Skeletal muscle tissue (tissue), 3 donors: ENCODE measurements at regions not wholly inside any gene's neighbourhood (a gene's known extent, or its start where the extent isn't known, plus 50 kb on each side); places are given as distances from the start of the nearest gene placed in this dataset.

Experiments
- H3K27ac ChIP-seq: one replicate; pipeline ENCODE4 v1.7.0; 2013; ENCODE audit warnings: mild to moderate bottlenecking, low read depth, low read length, inconsistent platforms
- H3K27me3 ChIP-seq, 3 donors: one replicate each; pipeline ENCODE4 v1.7.0; 2013; ENCODE audit warnings: low read length in 3 of 3; ENCODE audit not compliant: control insufficient read depth in 3 of 3, insufficient read depth in 3 of 3
- H3K36me3 ChIP-seq, 3 donors: one replicate each; pipeline ENCODE4 v1.7.0; 2013; ENCODE audit warnings: low read length in 3 of 3; ENCODE audit not compliant: control insufficient read depth in 3 of 3, insufficient read depth in 3 of 3
- H3K4me1 ChIP-seq, 3 donors: one replicate each; pipeline ENCODE4 v1.7.0; 2013; ENCODE audit warnings: low read length in 3 of 3, mild to moderate bottlenecking in 3 of 3; ENCODE audit not compliant: control insufficient read depth in 3 of 3, insufficient read depth in 3 of 3
- H3K4me3 ChIP-seq, 3 donors: one replicate each; pipeline ENCODE4 v1.7.0; 2013; ENCODE audit warnings: low read length in 3 of 3
- H3K9ac ChIP-seq, 3 donors: one replicate each; pipeline ENCODE4 v1.7.0; 2013; ENCODE audit warnings: low read length in 3 of 3, mild to moderate bottlenecking in 3 of 3, moderate library complexity in 2 of 3, low read depth in 1 of 3
- H3K9me3 ChIP-seq, 3 donors: one replicate each; pipeline ENCODE4 v1.7.0; 2013; ENCODE audit warnings: low read length in 3 of 3; ENCODE audit not compliant: control insufficient read depth in 3 of 3
- donor health status: Osteomylitis.

- Histone ChIP-seq H3K4me1 (no peaks in the 10 kb centered on the region), H3K27me3 (no peaks in the 10 kb centered on the region), H3K4me3 (no peak overlapping the region), H3K27ac (no peak overlapping the region), H3K36me3 (no peaks in the 10 kb centered on the region), H3K9me3 (no peaks in the 10 kb centered on the region), H3K9ac (no peak overlapping the region)
Observed at GRCh38 chr4:32337403-32337802, 1617.2 kb downstream of the PCDH7 start.

GRCh38 chr4:32340591-32340990 is 1620.4 kb downstream of the PCDH7 start:
- Histone ChIP-seq H3K27me3 (no peaks in the 10 kb centered on the region), H3K4me3 (no peak overlapping the region)

GRCh38 chr4:32341342-32341741 is 1621.2 kb downstream of the PCDH7 start:
- Histone ChIP-seq H3K36me3 (no peaks in the 10 kb centered on the region), H3K27ac (no peak overlapping the region), H3K9me3 (no peaks in the 10 kb centered on the region), H3K27me3 (no peaks in the 10 kb centered on the region), H3K4me3 (no peak overlapping the region), H3K4me1 (no peaks in the 10 kb centered on the region), H3K9ac (no peak overlapping the region)

More at GRCh38 chr4:32340591-32340990, 1620.4 kb downstream of the PCDH7 start:
- H3K36me3 ChIP-seq, result no peaks in the 10 kb centered on the region
- H3K9me3 ChIP-seq, result no peaks in the 10 kb centered on the region
- H3K9ac ChIP-seq, result no peak overlapping the region
- no peaks in the 10 kb centered on the region for H3K4me1 ChIP-seq
- no peak overlapping the region for H3K27ac ChIP-seq

GRCh38 chr4:32342054-32342453 is 1621.9 kb downstream of the PCDH7 start:
- Histone ChIP-seq H3K27ac (no peak overlapping the region), H3K4me1 (no peaks in the 10 kb centered on the region), H3K9me3 (no peaks in the 10 kb centered on the region), H3K4me3 (no peak overlapping the region), H3K36me3 (no peaks in the 10 kb centered on the region), H3K27me3 (no peaks in the 10 kb centered on the region), H3K9ac (no peak overlapping the region)

- no peaks in the 10 kb centered on the region for H3K9me3 ChIP-seq
- no peaks in the 10 kb centered on the region for H3K36me3 ChIP-seq
- no peaks in the 10 kb centered on the region for H3K27me3 ChIP-seq
- H3K9ac ChIP-seq, result no peak overlapping the region
- no peak overlapping the region for H3K27ac ChIP-seq
- no peak overlapping the region for H3K4me3 ChIP-seq
- no peaks in the 10 kb centered on the region for H3K4me1 ChIP-seq
Observed at GRCh38 chr4:32349026-32349425, 1628.9 kb downstream of the PCDH7 start.

GRCh38 chr4:32374206-32374605 is 1654.0 kb downstream of the PCDH7 start:
- H3K4me3 ChIP-seq, result no peak overlapping the region
- no peak overlapping the region for H3K27ac ChIP-seq
- H3K9ac ChIP-seq, result no peak overlapping the region
- no peaks in the 10 kb centered on the region for H3K36me3 ChIP-seq
- H3K9me3 ChIP-seq, result no peaks in the 10 kb centered on the region
- H3K27me3 ChIP-seq, result no peaks in the 10 kb centered on the region
- H3K4me1 ChIP-seq, result no peaks in the 10 kb centered on the region

- H3K4me1 ChIP-seq, result no peaks in the 10 kb centered on the region
- H3K27ac ChIP-seq, result no peak overlapping the region
- no peaks in the 10 kb centered on the region for H3K9me3 ChIP-seq
- H3K4me3 ChIP-seq, result no peak overlapping the region
- no peak overlapping the region for H3K9ac ChIP-seq
- no peaks in the 10 kb centered on the region for H3K27me3 ChIP-seq
- no peaks in the 10 kb centered on the region for H3K36me3 ChIP-seq
Observed at GRCh38 chr4:32393806-32394205, 1673.6 kb downstream of the PCDH7 start.

GRCh38 chr4:32394255-32394654 is 1674.1 kb downstream of the PCDH7 start:
- H3K4me3 ChIP-seq, result no peak overlapping the region
- H3K36me3 ChIP-seq, result no peaks in the 10 kb centered on the region
- H3K4me1 ChIP-seq, result no peaks in the 10 kb centered on the region
- no peaks in the 10 kb centered on the region for H3K9me3 ChIP-seq
- no peak overlapping the region for H3K9ac ChIP-seq
- no peak overlapping the region for H3K27ac ChIP-seq
- H3K27me3 ChIP-seq, result no peaks in the 10 kb centered on the region

- Histone ChIP-seq H3K36me3 (no peaks in the 10 kb centered on the region), H3K27me3 (no peaks in the 10 kb centered on the region), H3K4me3 (no peak overlapping the region), H3K9ac (no peak overlapping the region), H3K9me3 (no peaks in the 10 kb centered on the region), H3K27ac (no peak overlapping the region), H3K4me1 (no peaks in the 10 kb centered on the region)
Observed at GRCh38 chr4:32396507-32397070, 1676.4 kb downstream of the PCDH7 start.

GRCh38 chr4:32400870-32401269 is 1680.7 kb downstream of the PCDH7 start:
- Histone ChIP-seq H3K36me3 (no peaks in the 10 kb centered on the region), H3K9me3 (no peaks in the 10 kb centered on the region), H3K27ac (no peak overlapping the region), H3K4me1 (no peaks in the 10 kb centered on the region), H3K4me3 (no peak overlapping the region), H3K27me3 (no peaks in the 10 kb centered on the region), H3K9ac (no peak overlapping the region)
